Spinal cord (tissue), 9 donors: ENCODE measurements at regions not wholly inside any gene's neighbourhood (a gene's known extent, or its start where the extent isn't known, plus 50 kb on each side); places are given as distances from the start of the nearest gene placed in this dataset.

Experiments used
- DNase-seq, 6 donors: peaks; one replicate each; pipeline versions ENCODE4 v3.0.0 to v3.0.0-alpha.2; 2013 to 2015; ENCODE audit warnings: low spot score in 6 of 6, low read depth in 4 of 6
- H3K27ac ChIP-seq: one replicate; pipeline ENCODE4 v1.5.1; 2013; ENCODE audit warnings: low read depth, low read length, control low read depth
- H3K27me3 ChIP-seq: one replicate; pipeline ENCODE4 v1.6.1; 2013; ENCODE audit warnings: low read length; ENCODE audit not compliant: control insufficient read depth, insufficient read depth
- H3K36me3 ChIP-seq: one replicate; pipeline ENCODE4 v1.6.1; 2013; ENCODE audit warnings: low read length; ENCODE audit not compliant: control insufficient read depth, insufficient read depth
- H3K4me1 ChIP-seq: one replicate; pipeline ENCODE4 v1.6.1; 2013; ENCODE audit warnings: low read length; ENCODE audit not compliant: control insufficient read depth, insufficient read depth
- H3K4me3 ChIP-seq: one replicate; pipeline ENCODE4 v1.5.1; 2013; ENCODE audit warnings: low read depth, low read length, control low read depth
- H3K9me3 ChIP-seq: one replicate; pipeline ENCODE4 v1.6.1; 2013; ENCODE audit warnings: low read length; ENCODE audit not compliant: control insufficient read depth, insufficient read depth
- WGBS: methylation state at CpG from one replicate; pipeline ENCODE4 v1.1.5; 2013; ENCODE audit warnings: missing lambda C conversion rate; ENCODE audit not compliant: insufficient coverage; 5-methylcytosine and 5-hydroxymethylcytosine counted together
- donor health status: healthy.

DNA sequence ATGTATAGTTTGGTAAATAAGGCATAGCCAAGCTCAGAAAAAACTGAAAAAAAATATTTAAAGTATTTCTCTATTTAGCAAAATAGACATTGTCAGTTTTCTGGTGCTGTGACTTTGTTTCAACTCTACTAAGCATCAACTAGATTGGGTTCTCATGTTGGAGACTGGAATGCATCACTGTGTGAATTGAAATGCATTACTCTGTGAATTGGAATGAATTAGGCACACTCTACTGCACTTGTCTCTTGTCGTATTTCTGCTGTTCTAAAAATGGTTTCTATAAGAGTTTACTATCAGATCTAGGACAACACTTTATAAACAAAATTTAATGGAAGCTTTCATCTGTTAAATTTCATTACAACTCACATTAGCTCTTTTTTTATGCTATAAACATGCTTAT lies 1772.2 kb downstream of the MAT2B start:
- WGBS, result no CpG with 5 or more reads among the region's 1 CpG
- DNase-seq, result peak in 1 of 6 donors; percentile 4
- Histone ChIP-seq H3K27me3 (no peaks in the 10 kb centered on the region), H3K36me3 (no peaks in the 10 kb centered on the region), H3K9me3 (no peaks in the 10 kb centered on the region), H3K4me1 (no peaks in the 10 kb centered on the region), H3K27ac (no peak overlapping the region), H3K4me3 (no peak overlapping the region)

DNA sequence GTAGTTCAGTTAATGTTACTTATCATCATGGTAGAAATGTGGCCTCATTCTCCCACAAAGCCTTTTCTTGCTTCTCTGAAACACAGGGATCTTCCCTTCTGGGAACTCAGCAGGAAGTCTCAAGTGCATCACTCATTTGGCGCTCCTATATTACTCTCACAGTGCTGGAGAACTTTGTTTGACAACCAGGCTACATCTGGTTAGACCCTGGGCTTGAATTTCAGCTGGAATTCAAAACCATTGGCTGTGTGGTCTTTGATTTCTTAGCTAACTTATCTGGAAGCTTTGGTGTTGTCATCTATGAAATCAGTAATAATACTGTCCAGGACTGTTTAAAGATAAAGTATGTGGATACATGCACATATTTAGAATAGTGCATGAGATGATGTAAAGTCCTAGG lies 1777.1 kb downstream of the MAT2B start:
- no peak overlapping the region for H3K4me3 ChIP-seq
- H3K36me3 ChIP-seq, result no peaks in the 10 kb centered on the region
- WGBS, result 83% methylated on average over 1 of the region's 1 CpG
- no peaks in the 10 kb centered on the region for H3K27me3 ChIP-seq
- no peak overlapping the region for H3K27ac ChIP-seq
- no peak for DNase-seq
- no peaks in the 10 kb centered on the region for H3K9me3 ChIP-seq
- no peaks in the 10 kb centered on the region for H3K4me1 ChIP-seq

DNA sequence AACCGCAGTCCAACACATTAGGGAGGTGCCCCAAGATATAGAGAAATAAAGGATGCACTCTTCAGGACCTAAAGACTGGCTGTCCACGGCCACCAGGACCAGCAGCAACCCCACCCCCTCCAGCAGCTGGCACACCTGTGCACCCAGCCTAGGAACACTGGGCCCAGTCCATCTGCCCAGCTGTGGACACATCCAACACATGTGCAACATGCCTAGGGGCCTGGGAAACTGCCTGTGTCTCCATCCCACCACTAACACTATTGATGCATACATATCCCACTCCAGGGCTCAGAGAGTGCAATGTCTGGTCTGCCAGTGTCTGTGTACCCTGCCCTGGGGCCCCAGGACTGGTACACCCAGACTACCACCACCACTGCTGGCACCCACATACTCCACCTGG lies 1781.3 kb downstream of the MAT2B start:
- H3K27ac ChIP-seq, result no peak overlapping the region
- H3K4me1 ChIP-seq, result no peaks in the 10 kb centered on the region
- no peaks in the 10 kb centered on the region for H3K27me3 ChIP-seq
- no peak overlapping the region for H3K4me3 ChIP-seq
- no peak for DNase-seq
- H3K9me3 ChIP-seq, result no peaks in the 10 kb centered on the region
- no peaks in the 10 kb centered on the region for H3K36me3 ChIP-seq
- 88% methylated on average over 2 of the region's 2 CpGs for WGBS

DNA sequence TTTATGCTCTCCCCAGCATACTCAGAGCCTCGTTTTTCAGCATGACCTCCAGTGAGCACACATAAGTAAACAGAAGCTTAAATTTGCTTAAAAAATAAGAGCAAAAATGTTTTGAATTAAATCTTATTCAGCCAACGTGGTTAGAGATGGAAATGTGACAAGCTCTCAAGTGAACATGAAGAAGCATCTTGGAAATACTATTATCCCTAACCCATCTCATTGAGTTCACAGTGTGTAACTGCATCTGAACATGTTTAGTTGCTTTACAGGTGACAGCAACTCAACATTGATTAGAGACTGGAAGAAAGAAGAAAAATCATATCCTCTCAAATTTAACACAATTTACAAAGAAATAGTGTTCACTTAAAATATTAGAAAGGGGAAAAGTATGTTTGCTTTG lies 1785.1 kb downstream of the MAT2B start:
- no peaks in the 10 kb centered on the region for H3K9me3 ChIP-seq
- H3K4me1 ChIP-seq, result no peaks in the 10 kb centered on the region
- no peaks in the 10 kb centered on the region for H3K36me3 ChIP-seq
- H3K27me3 ChIP-seq, result no peaks in the 10 kb centered on the region
- no peak overlapping the region for H3K4me3 ChIP-seq
- DNase-seq, result peak in 1 of 6 donors; percentile 4
- WGBS, result no CpG with 5 or more reads among the region's 2 CpGs
- no peak overlapping the region for H3K27ac ChIP-seq

DNA sequence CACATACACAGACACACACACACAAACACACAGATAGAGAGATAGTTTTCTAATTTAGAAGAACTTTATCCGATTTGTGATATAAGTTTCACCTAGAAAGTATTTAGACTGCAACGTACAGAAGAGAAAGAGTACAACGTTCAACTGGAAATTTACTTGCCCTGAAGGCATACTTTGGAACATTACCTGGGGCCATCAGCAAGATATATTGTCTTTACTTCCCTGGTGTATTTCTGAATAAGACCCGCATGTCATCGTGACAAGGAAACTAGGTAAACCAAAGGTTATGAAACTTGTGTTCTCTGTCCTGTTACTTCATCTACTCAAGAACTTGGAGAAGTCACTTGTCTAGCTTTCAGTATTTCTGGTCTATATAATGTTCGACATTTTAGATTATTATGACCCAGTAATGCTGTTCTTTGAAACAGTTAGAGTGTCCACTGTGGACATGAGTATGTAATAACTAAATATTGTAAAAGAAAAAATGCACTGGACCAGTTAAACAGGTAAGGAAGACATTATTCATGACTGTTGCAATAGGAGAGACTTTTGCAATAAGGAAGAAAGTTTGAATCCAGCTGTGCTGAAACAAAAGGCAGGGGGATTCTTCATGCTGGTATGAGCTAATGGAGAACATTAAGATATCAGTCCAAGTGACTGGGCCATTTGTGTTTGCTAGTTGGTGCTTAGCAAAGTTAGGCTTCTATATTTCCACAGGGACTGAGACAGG lies 1791.1 kb downstream of the MAT2B start:
- no peak for DNase-seq
- Histone ChIP-seq H3K9me3 (no peaks in the 10 kb centered on the region), H3K4me1 (no peaks in the 10 kb centered on the region), H3K36me3 (no peaks in the 10 kb centered on the region), H3K27ac (no peak overlapping the region), H3K4me3 (no peak overlapping the region), H3K27me3 (no peaks in the 10 kb centered on the region)
- WGBS, result 88% methylated on average over 3 of the region's 6 CpGs

DNA sequence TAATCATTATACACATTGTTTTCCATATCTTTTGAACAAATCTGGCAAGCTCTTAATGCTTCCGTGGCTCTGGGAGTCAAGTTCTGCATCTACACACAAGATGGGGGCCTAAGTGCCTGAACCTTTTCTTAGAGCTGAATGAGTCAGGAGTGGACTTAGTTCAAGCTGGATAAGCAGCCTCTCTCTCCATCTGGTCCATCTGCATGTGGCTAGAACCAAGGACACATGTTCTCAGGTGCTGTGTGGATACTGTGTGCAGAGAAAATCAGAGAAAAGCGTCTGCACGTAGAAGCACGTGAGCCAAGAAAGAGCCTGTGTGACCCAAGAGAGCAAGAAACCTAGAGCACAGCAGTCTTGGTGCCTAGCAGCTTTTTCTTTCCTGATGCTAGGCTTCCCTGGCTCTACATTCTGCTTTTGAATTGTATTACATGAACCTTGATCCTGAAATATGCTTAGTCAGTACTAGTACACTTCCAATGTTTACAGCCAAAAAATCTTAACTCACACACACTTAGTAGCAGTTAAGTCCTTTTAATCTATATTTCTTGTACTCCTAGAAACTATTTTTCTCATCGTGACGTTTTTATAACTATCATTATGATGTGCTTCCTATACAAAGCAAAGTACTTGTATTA lies 1798.9 kb downstream of the MAT2B start:
- Histone ChIP-seq H3K9me3 (no peaks in the 10 kb centered on the region), H3K4me3 (no peak overlapping the region), H3K4me1 (no peaks in the 10 kb centered on the region), H3K27ac (no peak overlapping the region), H3K27me3 (no peaks in the 10 kb centered on the region), H3K36me3 (no peaks in the 10 kb centered on the region)
- WGBS, result 72% methylated on average over 4 of the region's 6 CpGs
- DNase-seq, result no peak

DNA sequence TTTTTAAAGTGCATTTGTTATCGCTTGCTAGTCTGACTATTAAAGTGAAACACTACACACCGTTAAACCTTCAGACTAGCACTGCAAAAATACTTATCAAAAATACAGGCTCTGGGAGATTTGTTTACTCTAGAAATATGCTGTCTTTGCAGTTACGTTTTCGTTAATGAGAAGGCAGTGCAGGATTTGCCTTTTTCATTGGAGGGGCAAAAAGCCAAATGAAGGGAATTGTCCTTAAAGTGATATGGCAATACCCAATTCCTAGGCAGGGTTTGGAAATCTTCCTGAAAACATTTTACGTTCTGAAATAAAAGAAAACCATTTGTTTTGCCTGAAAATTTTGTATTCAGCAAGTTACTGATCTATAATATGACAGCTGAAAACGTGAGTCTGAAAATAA lies 1800.2 kb downstream of the MAT2B start:
- Histone ChIP-seq H3K27ac (no peak overlapping the region), H3K27me3 (no peaks in the 10 kb centered on the region), H3K4me1 (no peaks in the 10 kb centered on the region), H3K4me3 (no peak overlapping the region), H3K9me3 (no peaks in the 10 kb centered on the region), H3K36me3 (no peaks in the 10 kb centered on the region)
- DNase-seq, result no peak
- no CpG with 5 or more reads among the region's 6 CpGs for WGBS

DNA sequence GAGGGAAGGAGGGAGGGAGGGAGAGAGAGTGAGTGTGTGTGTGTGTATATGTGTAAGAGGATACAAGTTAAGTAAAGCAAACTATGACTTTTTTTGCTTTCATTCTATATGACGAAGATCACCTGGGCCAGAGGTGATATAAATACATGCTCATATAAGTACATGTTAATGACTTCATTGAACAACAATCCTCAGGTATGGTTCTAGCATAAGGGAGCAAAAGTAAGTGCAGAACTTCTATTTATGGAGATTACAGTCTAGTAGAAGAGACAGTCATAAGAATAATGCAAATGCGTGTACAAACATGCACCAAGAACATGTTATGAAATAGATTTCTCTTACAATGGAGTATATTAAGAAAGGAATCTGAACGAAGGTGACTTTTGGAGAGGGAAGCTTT lies 1804.0 kb downstream of the MAT2B start:
- no CpG with 5 or more reads among the region's 3 CpGs for WGBS
- no peaks in the 10 kb centered on the region for H3K9me3 ChIP-seq

DNA sequence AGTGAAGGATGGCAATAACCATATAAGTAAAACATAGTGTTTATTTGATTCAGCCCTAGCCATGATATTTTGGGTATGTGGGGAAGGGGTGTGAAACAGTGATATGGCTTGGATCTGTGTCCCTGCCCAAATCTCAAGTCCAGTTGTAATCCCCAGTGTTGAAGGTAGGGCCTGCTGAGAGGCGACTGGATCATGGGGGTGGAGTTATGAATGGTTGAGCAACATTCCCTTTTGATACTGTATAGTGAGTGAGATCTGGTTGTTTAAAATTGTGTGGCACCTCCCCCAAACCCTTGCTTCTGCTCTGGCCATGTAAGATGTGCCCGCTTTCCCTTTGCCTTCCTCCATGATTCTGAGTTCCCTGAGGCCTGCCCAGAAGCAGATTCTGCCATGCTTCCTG lies 1804.6 kb downstream of the MAT2B start:
- Histone ChIP-seq H3K4me3 (no peak overlapping the region), H3K27me3 (no peaks in the 10 kb centered on the region), H3K27ac (no peak overlapping the region), H3K36me3 (no peaks in the 10 kb centered on the region), H3K4me1 (no peaks in the 10 kb centered on the region), H3K9me3 (no peaks in the 10 kb centered on the region)
- DNase-seq, result no peak
- WGBS, result 100% methylated on average over 1 of the region's 2 CpGs

More for the DNA sequence above, 1804.0 kb downstream of the MAT2B start:
- Histone ChIP-seq H3K4me1 (no peaks in the 10 kb centered on the region), H3K4me3 (no peak overlapping the region), H3K36me3 (no peaks in the 10 kb centered on the region), H3K27ac (no peak overlapping the region), H3K27me3 (no peaks in the 10 kb centered on the region)
- no peak for DNase-seq

DNA sequence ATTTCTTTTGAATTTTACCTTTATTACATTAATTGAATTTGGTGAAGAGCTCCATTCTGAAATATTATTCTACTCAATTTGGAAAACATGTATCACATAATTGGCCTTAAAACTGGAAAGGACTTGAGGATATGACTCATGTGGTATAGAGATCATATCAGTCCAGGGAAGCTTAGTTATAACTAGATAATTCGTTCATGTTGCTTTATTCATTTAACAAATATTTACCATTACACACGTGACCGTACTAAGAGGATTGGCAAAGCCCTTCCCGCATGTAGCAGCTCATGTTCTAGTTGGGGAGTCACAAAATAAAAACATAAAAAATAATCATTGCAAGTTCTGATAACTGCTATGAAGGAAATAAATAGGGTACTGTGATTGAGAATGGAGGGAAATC lies 1816.5 kb downstream of the MAT2B start:
- no peaks in the 10 kb centered on the region for H3K27me3 ChIP-seq
- no peak overlapping the region for H3K27ac ChIP-seq
- no peaks in the 10 kb centered on the region for H3K4me1 ChIP-seq
- no peak for DNase-seq
- peaks cover 1% of the 10 kb centered on the region for H3K9me3 ChIP-seq
- H3K36me3 ChIP-seq, result no peaks in the 10 kb centered on the region
- no peak overlapping the region for H3K4me3 ChIP-seq
- no CpG with 5 or more reads among the region's 4 CpGs for WGBS
